HFF-Myc (cell line): ENCODE measurements at regions not wholly inside any gene's neighbourhood (a gene's known extent, or its start where the extent isn't known, plus 50 kb on each side); places are given as distances from the start of the nearest gene placed in this dataset.

ENCODE experiments used
- DNase-seq: peaks from one replicate; pipeline ENCODE4 v3.0.0-alpha.2; 2011; ENCODE audit warnings: low read depth; ENCODE audit errors: extremely low read depth
- H3K4me3 ChIP-seq: replicated peaks from 2 replicates; pipeline ENCODE4 v1.5.1; 2011; ENCODE audit warnings: low read depth, mild to moderate bottlenecking, control low read depth, low read length
- CTCF ChIP-seq: IDR thresholded peaks from 2 replicates; pipeline ENCODE4 v1.5.1; 2012; ENCODE audit warnings: mild to moderate bottlenecking, low read depth, low read length, control low read depth; ENCODE audit errors: missing control alignments

- no peak for DNase-seq
- no peak for TF ChIP-seq CTCF
- H3K4me3 ChIP-seq, result no peak overlapping the region
Observed at GRCh38 chr15:68871507-68871906, 50.8 kb upstream of the ANP32A start.

- DNase-seq, result no peak
- H3K4me3 ChIP-seq, result no peak overlapping the region
- TF ChIP-seq CTCF, result no peak
Observed at GRCh38 chr15:68874788-68875187, 54.1 kb upstream of the ANP32A start.

- DNase-seq, result peak; percentile 66
- TF ChIP-seq CTCF, result peak; percentile 88
- peak overlapping the region; percentile 38 for H3K4me3 ChIP-seq
Observed at GRCh38 chr15:68875377-68876116, 54.8 kb upstream of the SPESP1 start.

GRCh38 chr15:68877626-68878025 lies 52.7 kb upstream of the SPESP1 start:
- no peak for TF ChIP-seq CTCF

GRCh38 chr15:68880382-68880781 lies 49.9 kb upstream of the SPESP1 start:
- TF ChIP-seq CTCF, result no peak
- no peak for DNase-seq
- H3K4me3 ChIP-seq, result no peak overlapping the region

More at GRCh38 chr15:68877626-68878025, 52.7 kb upstream of the SPESP1 start:
- H3K4me3 ChIP-seq, result no peak overlapping the region
- no peak for DNase-seq
